ENCODE measurements at regions not wholly inside any gene's neighbourhood (a gene's known extent, or its start where the extent isn't known, plus 50 kb on each side); places are given as distances from the start of the nearest gene placed in this dataset.
"Not testable (repeated sequence)": the region's sequence is repeated elsewhere in the genome, so short reads cannot be mapped to it uniquely, and the experiment has no call there.

DNA sequence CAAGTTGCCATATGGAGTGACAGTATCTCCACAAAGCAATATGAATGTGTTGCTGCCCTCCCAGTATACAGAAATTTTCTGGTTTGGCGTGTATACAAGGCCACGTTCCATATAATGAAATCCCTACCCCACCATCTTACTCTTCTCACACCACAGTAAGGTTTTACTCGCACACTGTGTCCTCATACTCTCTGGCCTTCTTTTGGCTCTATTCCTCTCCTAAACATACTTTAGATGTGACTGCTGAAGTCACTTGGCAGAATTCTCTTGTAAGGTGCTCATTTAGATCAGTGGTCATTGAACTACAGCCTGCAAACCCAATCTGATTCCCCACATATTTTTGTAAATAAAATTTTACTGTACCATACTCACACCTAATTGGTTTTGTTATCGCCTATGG lies 123.2 kb downstream of the RFPL4B start:
- TF ChIP-seq, protein P1, sequence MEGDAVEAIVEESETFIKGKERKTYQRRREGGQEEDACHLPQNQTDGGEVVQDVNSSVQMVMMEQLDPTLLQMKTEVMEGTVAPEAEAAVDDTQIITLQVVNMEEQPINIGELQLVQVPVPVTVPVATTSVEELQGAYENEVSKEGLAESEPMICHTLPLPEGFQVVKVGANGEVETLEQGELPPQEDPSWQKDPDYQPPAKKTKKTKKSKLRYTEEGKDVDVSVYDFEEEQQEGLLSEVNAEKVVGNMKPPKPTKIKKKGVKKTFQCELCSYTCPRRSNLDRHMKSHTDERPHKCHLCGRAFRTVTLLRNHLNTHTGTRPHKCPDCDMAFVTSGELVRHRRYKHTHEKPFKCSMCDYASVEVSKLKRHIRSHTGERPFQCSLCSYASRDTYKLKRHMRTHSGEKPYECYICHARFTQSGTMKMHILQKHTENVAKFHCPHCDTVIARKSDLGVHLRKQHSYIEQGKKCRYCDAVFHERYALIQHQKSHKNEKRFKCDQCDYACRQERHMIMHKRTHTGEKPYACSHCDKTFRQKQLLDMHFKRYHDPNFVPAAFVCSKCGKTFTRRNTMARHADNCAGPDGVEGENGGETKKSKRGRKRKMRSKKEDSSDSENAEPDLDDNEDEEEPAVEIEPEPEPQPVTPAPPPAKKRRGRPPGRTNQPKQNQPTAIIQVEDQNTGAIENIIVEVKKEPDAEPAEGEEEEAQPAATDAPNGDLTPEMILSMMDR (IDR thresholded peaks at IDR 0.05; ENCODE audit: low read depth, low read length) = no peak
- no peak overlapping the region for H3K4me3 ChIP-seq (replicated peaks in 1 of 2; ENCODE audit: low read depth in 2 of 2, low read length in 2 of 2)
- peak in 1 of 2 donors; percentile 18 for DNase-seq (ENCODE audit: low read depth in 2 of 2)

DNA sequence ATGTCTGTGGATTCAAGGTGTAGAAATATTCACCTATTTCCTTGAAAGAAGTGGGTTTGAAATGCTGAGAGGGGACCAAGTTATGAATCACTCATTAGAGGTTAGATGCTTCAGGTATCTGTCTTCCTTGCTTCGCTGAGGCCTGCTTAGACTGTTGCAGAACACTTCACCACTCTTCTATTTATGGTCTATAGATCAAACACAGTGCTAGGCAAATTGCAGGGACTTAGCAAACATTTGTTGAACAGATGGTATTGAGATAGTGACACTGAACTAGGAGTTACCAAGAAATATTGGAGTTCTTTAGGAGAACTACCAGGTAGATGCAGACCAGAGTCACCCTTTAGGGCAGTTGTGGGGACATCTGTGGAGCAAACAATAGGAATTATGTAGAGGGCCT lies 123.8 kb downstream of the RFPL4B start:
- DNase-seq (ENCODE audit: low read depth in 2 of 2) = no peak
- TF ChIP-seq, protein P1 (IDR thresholded peaks at IDR 0.05; ENCODE audit: low read depth, low read length) = no peak
- no peak overlapping the region for H3K4me3 ChIP-seq (replicated peaks in 1 of 2; ENCODE audit: low read depth in 2 of 2, low read length in 2 of 2)

DNA sequence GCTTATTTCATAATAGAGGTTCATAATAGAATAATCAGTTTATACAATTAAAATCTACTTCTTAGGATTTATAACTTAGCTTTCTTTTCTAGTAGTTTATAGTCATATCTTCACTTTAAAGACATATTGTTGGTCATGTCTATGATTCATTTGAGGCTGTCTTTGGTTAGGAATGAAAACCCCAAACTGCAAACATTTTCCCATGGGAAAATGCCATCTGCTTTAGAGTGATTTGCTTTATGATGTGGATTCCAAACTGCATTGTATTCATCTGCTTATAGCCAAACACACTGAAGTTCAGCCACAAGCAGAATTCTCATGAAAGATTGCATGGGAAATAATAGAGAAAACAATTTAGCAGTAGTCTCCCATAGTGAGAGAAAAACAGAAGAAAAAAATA lies 128.0 kb downstream of the RFPL4B start:
- DNase-seq (ENCODE audit: low read depth in 2 of 2) = peak; percentile 1 to 80

DNA sequence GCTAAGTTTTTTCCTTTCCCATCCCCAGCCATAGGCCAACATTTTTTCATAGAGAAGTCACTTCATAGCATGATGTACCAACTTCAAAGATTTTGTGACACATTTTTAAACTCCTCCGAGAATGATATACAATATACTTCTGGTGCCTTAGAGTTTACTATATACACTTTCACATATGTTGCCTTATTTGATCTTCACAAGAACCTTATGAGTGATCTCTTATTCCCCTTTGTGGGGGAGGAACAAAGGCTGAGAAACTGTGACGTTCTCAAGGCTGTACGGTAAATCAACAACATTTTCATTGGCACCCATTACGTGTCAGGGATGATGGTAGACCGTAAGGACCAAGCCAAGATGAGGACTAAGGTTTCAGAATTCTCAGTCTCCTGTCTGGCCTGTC lies 130.0 kb downstream of the RFPL4B start:
- DNase-seq (ENCODE audit: low read depth in 2 of 2) = no peak
- no peak overlapping the region for H3K4me3 ChIP-seq (replicated peaks in 1 of 2; ENCODE audit: low read depth in 2 of 2, low read length in 2 of 2)
- TF ChIP-seq, protein P1 (IDR thresholded peaks at IDR 0.05; ENCODE audit: low read depth, low read length) = no peak

More for the DNA sequence above, 128.0 kb downstream of the RFPL4B start:
- TF ChIP-seq, protein P1 (IDR thresholded peaks at IDR 0.05; ENCODE audit: low read depth, low read length) = no peak
- H3K4me3 ChIP-seq (replicated peaks in 1 of 2; ENCODE audit: low read depth in 2 of 2, low read length in 2 of 2) = no peak overlapping the region

DNA sequence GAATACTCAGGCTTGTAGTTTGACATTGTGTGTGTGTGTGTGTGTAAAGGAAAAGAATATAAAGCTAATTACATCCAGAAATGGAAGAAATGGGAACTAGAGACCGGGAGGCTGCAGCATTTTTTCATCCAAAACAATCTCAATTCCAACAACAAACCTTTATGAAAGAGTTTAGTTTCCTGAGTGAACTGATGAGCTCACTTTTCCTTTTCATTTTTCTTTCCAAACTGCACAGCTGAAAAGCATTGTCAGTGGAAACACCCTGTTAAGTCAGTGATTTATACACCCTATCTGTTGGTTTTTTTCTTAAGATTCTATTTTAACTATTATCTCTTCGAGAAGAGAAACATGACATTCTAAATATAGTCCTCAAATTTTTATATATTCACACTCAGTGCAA lies 130.9 kb downstream of the RFPL4B start:
- TF ChIP-seq, protein P1 (IDR thresholded peaks at IDR 0.05; ENCODE audit: low read depth, low read length) = no peak
- DNase-seq (ENCODE audit: low read depth in 2 of 2) = no peak
- no peak overlapping the region for H3K4me3 ChIP-seq (replicated peaks in 1 of 2; ENCODE audit: low read depth in 2 of 2, low read length in 2 of 2)

DNA sequence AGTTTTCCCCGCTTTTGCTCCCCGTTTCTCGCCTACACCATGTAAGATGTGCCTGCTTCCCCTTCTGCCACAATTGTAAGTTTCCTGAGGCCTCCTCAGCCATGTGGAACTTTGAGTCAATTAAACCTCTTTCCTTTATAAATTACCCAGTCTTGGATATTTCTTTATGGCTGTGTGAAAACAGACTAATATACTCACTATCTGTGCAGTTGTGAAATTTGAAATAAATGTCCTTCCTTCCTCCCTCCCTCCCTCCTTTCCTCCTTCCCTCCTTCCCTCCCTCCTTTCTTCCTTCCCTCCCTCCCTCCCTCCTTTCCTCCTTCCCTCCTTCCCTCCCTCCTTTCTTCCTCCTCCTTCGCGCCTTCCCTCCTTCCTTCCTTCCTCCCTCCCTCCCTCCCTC lies 132.8 kb downstream of the RFPL4B start:
- not testable (repeated sequence) for H3K4me3 ChIP-seq (replicated peaks in 1 of 2; ENCODE audit: low read depth in 2 of 2, low read length in 2 of 2)

DNA sequence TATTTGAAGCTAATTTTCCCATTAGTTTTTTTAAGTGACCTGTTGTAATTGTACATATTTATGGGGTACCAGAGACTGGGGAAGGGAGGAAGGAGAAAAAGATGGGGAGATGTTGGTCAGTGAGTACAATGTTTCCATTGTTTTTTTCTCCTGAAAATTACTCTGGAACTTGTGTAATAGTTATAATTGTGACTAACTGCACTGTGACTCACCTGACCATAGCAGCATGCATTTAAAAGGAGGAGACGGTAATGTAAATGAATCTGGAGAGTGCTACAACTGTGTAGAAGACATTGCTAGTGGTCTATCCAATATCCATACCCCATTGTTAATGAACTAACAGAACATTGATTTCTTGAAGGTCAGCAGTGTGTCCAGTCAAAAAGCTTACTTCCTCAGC lies 133.4 kb downstream of the RFPL4B start:
- TF ChIP-seq, protein P1 (IDR thresholded peaks at IDR 0.05; ENCODE audit: low read depth, low read length) = no peak
- no peak overlapping the region for H3K4me3 ChIP-seq (replicated peaks in 1 of 2; ENCODE audit: low read depth in 2 of 2, low read length in 2 of 2)
- peak; percentile 5 to 72 for DNase-seq (ENCODE audit: low read depth in 2 of 2)

More for the DNA sequence above, 132.8 kb downstream of the RFPL4B start:
- not testable (repeated sequence) for DNase-seq (ENCODE audit: low read depth in 2 of 2)

Data from cardiac fibroblast (primary cell).